Keratinocyte (primary cell): ENCODE measurements at regions not wholly inside any gene's neighbourhood (a gene's known extent, or its start where the extent isn't known, plus 50 kb on each side); places are given as distances from the start of the nearest gene placed in this dataset.

Source experiments
- DNase-seq: peaks from one replicate; pipeline ENCODE4 v3.0.0-alpha.2; 2011; ENCODE audit warnings: low read depth, missing footprints, low spot score
- FAIRE-seq: peaks from 2 replicates; lab custom pipeline; 2011; peaks lifted over from hg19 to GRCh38; lab: Jason Lieb, UNC
- H2AFZ ChIP-seq: 2 replicates; pipeline ENCODE4 v1.6.0; 2012; ENCODE audit warnings: low read length, control low read depth, inconsistent platforms; ENCODE audit not compliant: control insufficient read depth
- H3K27ac ChIP-seq: 2 replicates; pipeline ENCODE4 v1.5.1; 2011; ENCODE audit warnings: low read length; ENCODE audit not compliant: control insufficient read depth, insufficient read depth
- H3K27me3 ChIP-seq: 3 replicates; pipeline ENCODE4 v1.6.0; 2011; ENCODE audit warnings: low read length; ENCODE audit not compliant: control insufficient read depth, insufficient read depth; ENCODE audit errors: extremely low read depth
- H3K36me3 ChIP-seq, 2 experiments: 2 replicates in 1 of 2; 3 replicates in 1 of 2; pipeline ENCODE4 v1.5.1; 2011; ENCODE audit warnings: low read length in 2 of 2, mild to moderate bottlenecking in 1 of 2; ENCODE audit not compliant: control insufficient read depth in 2 of 2, insufficient read depth in 2 of 2; ENCODE audit errors: extremely low read depth in 1 of 2
- H3K4me1 ChIP-seq: 3 replicates; pipeline ENCODE4 v1.5.1; 2011; ENCODE audit warnings: low read length; ENCODE audit not compliant: control insufficient read depth, insufficient read depth; ENCODE audit errors: extremely low read depth
- H3K4me2 ChIP-seq: 3 replicates; pipeline ENCODE4 v1.6.0; 2011; ENCODE audit warnings: low read depth, low read length; ENCODE audit not compliant: control insufficient read depth, insufficient read depth; ENCODE audit errors: extremely low read depth
- H3K4me3 ChIP-seq, 3 experiments: fragments of 200-600 bp in 1 of 3; sonication (generic) in 1 of 3; 2 replicates in 2 of 3; 3 replicates in 1 of 3; pipeline ENCODE4 v1.5.1; 2011 to 2016; ENCODE audit warnings: low read length in 3 of 3, mild to moderate bottlenecking in 3 of 3, control low read depth in 2 of 3, inconsistent platforms in 1 of 3, low read depth in 1 of 3, mixed read lengths in 1 of 3, mixed run types in 1 of 3, moderate library complexity in 1 of 3; ENCODE audit not compliant: control insufficient read depth in 2 of 3, insufficient read depth in 2 of 3; ENCODE audit errors: extremely low read depth in 1 of 3
- H3K79me2 ChIP-seq: 2 replicates; pipeline ENCODE4 v1.6.0; 2012; ENCODE audit warnings: low read length; ENCODE audit not compliant: control insufficient read depth, insufficient read depth
- H3K9ac ChIP-seq: 3 replicates; pipeline ENCODE4 v1.6.0; 2011; ENCODE audit warnings: low read length; ENCODE audit not compliant: control insufficient read depth, insufficient read depth; ENCODE audit errors: extremely low read depth
- H3K9me1 ChIP-seq: 3 replicates; pipeline ENCODE4 v1.6.0; 2011; ENCODE audit warnings: low read length; ENCODE audit not compliant: control insufficient read depth, insufficient read depth; ENCODE audit errors: extremely low read depth
- H3K9me3 ChIP-seq: 2 replicates; pipeline ENCODE4 v1.5.1; 2012; ENCODE audit warnings: low read depth, low read length; ENCODE audit not compliant: control insufficient read depth
- H4K20me1 ChIP-seq: 3 replicates; pipeline ENCODE4 v1.6.0; 2011; ENCODE audit warnings: low read length; ENCODE audit not compliant: control insufficient read depth, insufficient read depth; ENCODE audit errors: extremely low read depth
- EZH2 ChIP-seq: IDR thresholded peaks from one replicate; pipeline ENCODE4 v1.6.1; 2012; ENCODE audit warnings: inconsistent platforms, mild to moderate bottlenecking, low read length, moderate library complexity
- dilution Hi-C: fragments of 300-500 bp; cut with MboI; formaldehyde crosslinking; loops from one replicate; pipeline ENCODE4 v1.7.0; 2020; ENCODE audit warnings: low sequenced_read_pairs; ENCODE audit not compliant: extremely low pct_ligation_motif_present
- TF ChIP-seq, protein P1 (sequence below), 3 experiments: IDR thresholded peaks in 1 of 3; conservative IDR thresholded peaks in 1 of 3; optimal IDR thresholded peaks in 1 of 3; 2 replicates in 2 of 3; 3 replicates in 1 of 3; pipeline versions ENCODE3 to v1.5.1; 2011; ENCODE audit warnings: low read length in 3 of 3, mild to moderate bottlenecking in 3 of 3, moderate library complexity in 2 of 3, control low read depth in 1 of 3, inconsistent platforms in 1 of 3; ENCODE audit not compliant: insufficient read depth in 2 of 3; ENCODE audit errors: extremely low read depth in 1 of 3

DNA sequence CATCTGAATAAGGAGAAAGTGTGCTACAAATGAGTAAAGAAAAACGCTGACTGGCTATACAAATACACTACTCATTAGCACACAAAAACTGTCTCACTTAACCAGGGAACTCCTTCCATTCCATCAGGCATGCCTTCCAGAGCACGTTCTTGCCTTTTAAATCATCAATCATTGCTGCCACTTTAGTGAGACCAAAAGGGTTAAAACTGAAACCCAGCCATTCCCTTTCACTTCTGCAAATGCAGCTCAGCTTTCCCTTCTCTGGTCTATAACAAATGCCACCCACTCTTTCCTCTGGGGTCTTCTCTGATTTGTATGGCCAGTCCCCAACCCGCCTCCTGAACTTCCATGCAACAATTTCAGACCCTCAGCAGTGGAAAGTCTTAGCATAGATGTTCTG is 231.5 kb downstream of the TRIML1 start:
- H4K20me1 ChIP-seq, result no peaks in the 10 kb centered on the region
- H3K9ac ChIP-seq, result no peak overlapping the region
- H3K9me1 ChIP-seq, result no peaks in the 10 kb centered on the region
- H3K27ac ChIP-seq, result no peak overlapping the region
- no peaks in the 10 kb centered on the region for H3K79me2 ChIP-seq
- dilution Hi-C loops, result no loop called here
- FAIRE-seq, result no peak
- no peak overlapping the region for H3K4me3 ChIP-seq
- TF ChIP-seq, protein P1, sequence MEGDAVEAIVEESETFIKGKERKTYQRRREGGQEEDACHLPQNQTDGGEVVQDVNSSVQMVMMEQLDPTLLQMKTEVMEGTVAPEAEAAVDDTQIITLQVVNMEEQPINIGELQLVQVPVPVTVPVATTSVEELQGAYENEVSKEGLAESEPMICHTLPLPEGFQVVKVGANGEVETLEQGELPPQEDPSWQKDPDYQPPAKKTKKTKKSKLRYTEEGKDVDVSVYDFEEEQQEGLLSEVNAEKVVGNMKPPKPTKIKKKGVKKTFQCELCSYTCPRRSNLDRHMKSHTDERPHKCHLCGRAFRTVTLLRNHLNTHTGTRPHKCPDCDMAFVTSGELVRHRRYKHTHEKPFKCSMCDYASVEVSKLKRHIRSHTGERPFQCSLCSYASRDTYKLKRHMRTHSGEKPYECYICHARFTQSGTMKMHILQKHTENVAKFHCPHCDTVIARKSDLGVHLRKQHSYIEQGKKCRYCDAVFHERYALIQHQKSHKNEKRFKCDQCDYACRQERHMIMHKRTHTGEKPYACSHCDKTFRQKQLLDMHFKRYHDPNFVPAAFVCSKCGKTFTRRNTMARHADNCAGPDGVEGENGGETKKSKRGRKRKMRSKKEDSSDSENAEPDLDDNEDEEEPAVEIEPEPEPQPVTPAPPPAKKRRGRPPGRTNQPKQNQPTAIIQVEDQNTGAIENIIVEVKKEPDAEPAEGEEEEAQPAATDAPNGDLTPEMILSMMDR (optimal IDR thresholded peaks at IDR 0.05 in 1 of 3, IDR thresholded peaks at IDR 0.05 in 1 of 3, conservative IDR thresholded peaks at IDR 0.05 in 1 of 3; ENCODE audit: extremely low read depth in 1 of 3, insufficient read depth in 2 of 3, low read length in 3 of 3), result no peak
- no peak for TF ChIP-seq EZH2
- no peaks in the 10 kb centered on the region for H3K9me3 ChIP-seq
- no peaks in the 10 kb centered on the region for H3K4me1 ChIP-seq
- DNase-seq, result no peak
- no peaks in the 10 kb centered on the region for H3K36me3 ChIP-seq
- no peak overlapping the region for H2AFZ ChIP-seq
- H3K27me3 ChIP-seq, result no peaks in the 10 kb centered on the region
- H3K4me2 ChIP-seq, result no peak overlapping the region

DNA sequence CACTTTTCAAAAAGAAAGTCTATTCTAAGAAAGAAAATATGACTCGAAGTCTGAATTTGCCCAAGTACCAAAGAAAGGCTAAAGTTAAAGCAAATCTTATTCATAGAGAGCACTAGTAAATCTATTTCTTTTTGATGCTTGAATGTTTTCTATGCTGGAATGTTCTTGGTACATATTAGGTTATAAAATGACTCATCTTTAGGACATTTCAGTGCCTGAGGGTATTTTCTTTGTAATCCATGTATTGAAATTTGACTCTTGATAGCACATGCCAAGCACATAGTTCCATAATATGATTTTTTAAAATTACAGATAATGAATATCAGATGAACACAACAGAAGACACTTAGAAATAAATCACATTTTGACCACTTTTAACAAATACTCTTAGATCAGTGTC is 232.8 kb downstream of the TRIML1 start:
- Histone ChIP-seq H3K4me1 (no peaks in the 10 kb centered on the region), H3K4me2 (no peak overlapping the region), H3K36me3 (no peaks in the 10 kb centered on the region), H4K20me1 (no peaks in the 10 kb centered on the region), H3K27ac (no peak overlapping the region), H3K4me3 (no peak overlapping the region), H2AFZ (no peak overlapping the region), H3K27me3 (no peaks in the 10 kb centered on the region), H3K79me2 (no peaks in the 10 kb centered on the region), H3K9ac (no peak overlapping the region), H3K9me3 (no peaks in the 10 kb centered on the region), H3K9me1 (no peaks in the 10 kb centered on the region)
- FAIRE-seq, result no peak
- dilution Hi-C loops, result no loop called here
- DNase-seq, result no peak
- TF ChIP-seq, protein P1 (optimal IDR thresholded peaks at IDR 0.05 in 1 of 3, IDR thresholded peaks at IDR 0.05 in 1 of 3, conservative IDR thresholded peaks at IDR 0.05 in 1 of 3; ENCODE audit: extremely low read depth in 1 of 3, insufficient read depth in 2 of 3, low read length in 3 of 3), result no peak
- no peak for TF ChIP-seq EZH2
